ENCODE measurements at regions not wholly inside any gene's neighbourhood (a gene's known extent, or its start where the extent isn't known, plus 50 kb on each side); places are given as distances from the start of the nearest gene placed in this dataset.

- no peaks in the 10 kb centered on the region for H4K20me1 ChIP-seq (ENCODE audit: insufficient read depth, low read length)
- peaks cover 0 to 2% (median 1%) of the 10 kb centered on the region in 3 donors for H3K27me3 Mint-ChIP-seq (ENCODE audit: low read depth in 3 of 3)
- no peaks in the 10 kb centered on the region for H3K36me3 ChIP-seq (replicated peaks in 1 of 2; ENCODE audit: control insufficient read depth in 1 of 2, insufficient read depth in 2 of 2, low read length in 2 of 2)
- no peaks in the 10 kb centered on the region for H3K27me3 ChIP-seq (ENCODE audit: control insufficient read depth in 2 of 2, insufficient read depth in 2 of 2, low read length in 2 of 2)
- no peak overlapping the region for H2AFZ ChIP-seq (ENCODE audit: insufficient read depth, low read depth, low read length, poor library complexity, severe bottlenecking)
- H3K4me2 ChIP-seq (replicated peaks; ENCODE audit: extremely low read depth, low read length, poor library complexity, severe bottlenecking), result no peak overlapping the region
- WGBS (ENCODE audit: insufficient coverage), result no CpG with 5 or more reads among the region's 1 CpG
- H3K27ac ChIP-seq (ENCODE audit: low read depth in 1 of 2, low read length in 2 of 2), result no peak overlapping the region
- DNase-seq, result no peak
- intact Hi-C loops (cut with micrococcal nuclease), result no loop called here
- no peaks in the 10 kb centered on the region for H3K9me3 ChIP-seq (replicated peaks in 1 of 2; ENCODE audit: control insufficient read depth in 1 of 2, insufficient read depth in 1 of 2, low read length in 2 of 2)
- peaks cover 0 to 5% (median 3%) of the 10 kb centered on the region in 7 donors for H3K9me3 Mint-ChIP-seq
- no peaks in the 10 kb centered on the region for H3K4me1 ChIP-seq (ENCODE audit: control insufficient read depth in 1 of 2, insufficient read depth in 2 of 2, low read length in 2 of 2)
- no peak overlapping the region for H3K27ac Mint-ChIP-seq
- TF ChIP-seq CTCF (IDR thresholded peaks at IDR 0.05), result no peak
- H3K36me3 Mint-ChIP-seq, result no peaks in the 10 kb centered on the region
- no peaks in the 10 kb centered on the region for H3K4me1 Mint-ChIP-seq
- H3K4me3 ChIP-seq (replicated peaks in 1 of 3; ENCODE audit: low read depth in 2 of 3, low read length in 3 of 3), result no peak overlapping the region
- H3K79me2 ChIP-seq (ENCODE audit: insufficient read depth, low read length), result no peaks in the 10 kb centered on the region
- H3K9ac ChIP-seq (ENCODE audit: insufficient read depth, low read length, poor library complexity, severe bottlenecking), result no peak overlapping the region
- no peak overlapping the region for H3K4me3 Mint-ChIP-seq
Observed at GRCh38 chr18:24762511-24762910, 302.1 kb downstream of the HRH4 start.

- Histone ChIP-seq H4K20me1 (ENCODE audit: insufficient read depth, low read length) (no peaks in the 10 kb centered on the region), H3K36me3 (replicated peaks in 1 of 2; ENCODE audit: control insufficient read depth in 1 of 2, insufficient read depth in 2 of 2, low read length in 2 of 2) (no peaks in the 10 kb centered on the region), H3K9ac (ENCODE audit: insufficient read depth, low read length, poor library complexity, severe bottlenecking) (no peak overlapping the region), H2AFZ (ENCODE audit: insufficient read depth, low read depth, low read length, poor library complexity, severe bottlenecking) (no peak overlapping the region), H3K9me3 (replicated peaks in 1 of 2; ENCODE audit: control insufficient read depth in 1 of 2, insufficient read depth in 1 of 2, low read length in 2 of 2) (no peaks in the 10 kb centered on the region), H3K4me3 (replicated peaks in 1 of 3; ENCODE audit: low read depth in 2 of 3, low read length in 3 of 3) (no peak overlapping the region), H3K4me1 (ENCODE audit: control insufficient read depth in 1 of 2, insufficient read depth in 2 of 2, low read length in 2 of 2) (no peaks in the 10 kb centered on the region), H3K27me3 (ENCODE audit: control insufficient read depth in 2 of 2, insufficient read depth in 2 of 2, low read length in 2 of 2) (no peaks in the 10 kb centered on the region), H3K79me2 (ENCODE audit: insufficient read depth, low read length) (no peaks in the 10 kb centered on the region), H3K4me2 (replicated peaks; ENCODE audit: extremely low read depth, low read length, poor library complexity, severe bottlenecking) (no peak overlapping the region), H3K27ac (ENCODE audit: low read depth in 1 of 2, low read length in 2 of 2) (no peak overlapping the region)
- no peak for TF ChIP-seq CTCF (IDR thresholded peaks at IDR 0.05)
- peaks cover 0 to 3% (median 0%) of the 10 kb centered on the region in 3 donors for H3K27me3 Mint-ChIP-seq (ENCODE audit: low read depth in 3 of 3)
- no peak overlapping the region for H3K4me3 Mint-ChIP-seq
- no peaks in the 10 kb centered on the region for H3K36me3 Mint-ChIP-seq
- no peaks in the 10 kb centered on the region for H3K4me1 Mint-ChIP-seq
- intact Hi-C loops (cut with micrococcal nuclease), result no loop called here
- peaks cover 0 to 5% (median 3%) of the 10 kb centered on the region in 7 donors for H3K9me3 Mint-ChIP-seq
- WGBS (ENCODE audit: insufficient coverage), result 96% methylated on average over 5 of the region's 6 CpGs
- DNase-seq, result no peak
- H3K27ac Mint-ChIP-seq, result no peak overlapping the region
Observed at GRCh38 chr18:24763765-24764513, 303.5 kb downstream of the HRH4 start.

Measured in CD14-positive monocyte (primary cell).